ENCODE measurements at regions not wholly inside any gene's neighbourhood (a gene's known extent, or its start where the extent isn't known, plus 50 kb on each side); places are given as distances from the start of the nearest gene placed in this dataset.

- TF ChIP-seq, protein P1, sequence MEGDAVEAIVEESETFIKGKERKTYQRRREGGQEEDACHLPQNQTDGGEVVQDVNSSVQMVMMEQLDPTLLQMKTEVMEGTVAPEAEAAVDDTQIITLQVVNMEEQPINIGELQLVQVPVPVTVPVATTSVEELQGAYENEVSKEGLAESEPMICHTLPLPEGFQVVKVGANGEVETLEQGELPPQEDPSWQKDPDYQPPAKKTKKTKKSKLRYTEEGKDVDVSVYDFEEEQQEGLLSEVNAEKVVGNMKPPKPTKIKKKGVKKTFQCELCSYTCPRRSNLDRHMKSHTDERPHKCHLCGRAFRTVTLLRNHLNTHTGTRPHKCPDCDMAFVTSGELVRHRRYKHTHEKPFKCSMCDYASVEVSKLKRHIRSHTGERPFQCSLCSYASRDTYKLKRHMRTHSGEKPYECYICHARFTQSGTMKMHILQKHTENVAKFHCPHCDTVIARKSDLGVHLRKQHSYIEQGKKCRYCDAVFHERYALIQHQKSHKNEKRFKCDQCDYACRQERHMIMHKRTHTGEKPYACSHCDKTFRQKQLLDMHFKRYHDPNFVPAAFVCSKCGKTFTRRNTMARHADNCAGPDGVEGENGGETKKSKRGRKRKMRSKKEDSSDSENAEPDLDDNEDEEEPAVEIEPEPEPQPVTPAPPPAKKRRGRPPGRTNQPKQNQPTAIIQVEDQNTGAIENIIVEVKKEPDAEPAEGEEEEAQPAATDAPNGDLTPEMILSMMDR (IDR thresholded peaks at IDR 0.05; ENCODE audit: extremely low read depth in 1 of 2, insufficient read depth in 1 of 2, low read depth in 1 of 2, low read length in 2 of 2) = no peak
- no peak for TF ChIP-seq POLR2AphosphoS5 (IDR thresholded peaks at IDR 0.05; ENCODE audit: insufficient read depth, low read depth, low read length)
- no peak for TF ChIP-seq POLR2A (IDR thresholded peaks at IDR 0.05; ENCODE audit: low read depth, low read length)
Observed at GRCh38 chr9:78778861-78779374, 482.0 kb downstream of the PSAT1 start.
